Femur (tissue), 1 donor: ENCODE measurements at regions not wholly inside any gene's neighbourhood (a gene's known extent, or its start where the extent isn't known, plus 50 kb on each side); places are given as distances from the start of the nearest gene placed in this dataset.

Source experiments
- DNase-seq: peaks from one replicate; pipeline ENCODE4 v3.0.0-alpha.2; 2017

- no peak for DNase-seq
Observed at GRCh38 chr5:16013334-16014065, 166.1 kb downstream of the MARCHF11 start.

DNA sequence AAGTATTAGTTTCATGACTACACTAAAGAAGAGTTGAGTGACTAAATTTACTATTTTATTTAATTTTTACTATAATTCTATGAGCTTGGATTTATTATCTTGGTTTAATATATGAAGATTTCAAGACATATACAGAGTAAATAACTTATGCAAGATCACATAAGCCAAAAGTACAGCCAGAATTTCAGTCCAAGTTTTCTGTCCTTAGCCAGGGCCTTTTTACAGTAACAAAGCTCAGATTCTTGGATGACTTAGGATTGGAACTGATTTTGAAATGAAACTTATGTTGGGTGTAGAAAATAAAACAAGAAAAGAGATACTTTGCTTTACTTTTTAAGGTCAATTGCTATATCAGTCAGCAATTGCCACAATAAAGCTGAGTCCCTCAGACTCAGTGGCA, 170.3 kb downstream of the MARCHF11 start:
- no peak for DNase-seq

GRCh38 chr5:16007750-16008415, 171.7 kb downstream of the MARCHF11 start:
- DNase-seq, result no peak

DNA sequence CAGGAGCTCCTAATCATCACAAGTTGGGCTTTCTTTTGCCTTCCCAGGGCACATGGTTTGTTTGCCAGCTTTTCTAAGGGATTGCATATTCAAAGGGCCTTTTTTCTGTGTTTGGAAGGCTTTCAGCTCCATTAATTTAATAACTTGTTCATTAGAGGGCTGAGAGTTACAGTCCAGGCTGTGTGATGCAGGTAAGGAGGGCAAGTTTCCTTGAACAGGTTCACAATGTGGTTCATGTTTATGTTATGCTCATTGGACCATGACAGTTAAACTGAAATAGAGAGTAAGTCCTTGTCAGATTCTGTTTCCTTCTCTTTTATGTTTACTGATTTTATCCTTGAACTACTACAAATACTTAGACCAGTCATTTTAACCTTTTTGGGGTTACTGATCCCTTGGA, 174.4 kb downstream of the MARCHF11 start:
- DNase-seq, result no peak

GRCh38 chr5:16000056-16000455, 179.5 kb downstream of the MARCHF11 start:
- DNase-seq, result no peak

- peak; percentile 21 for DNase-seq
Observed at GRCh38 chr5:15995341-15996052, 184.1 kb downstream of the MARCHF11 start.

- no peak for DNase-seq
Observed at GRCh38 chr5:15993919-15994318, 185.7 kb downstream of the MARCHF11 start.

GRCh38 chr5:15993334-15993733, 186.3 kb downstream of the MARCHF11 start:
- no peak for DNase-seq

DNA sequence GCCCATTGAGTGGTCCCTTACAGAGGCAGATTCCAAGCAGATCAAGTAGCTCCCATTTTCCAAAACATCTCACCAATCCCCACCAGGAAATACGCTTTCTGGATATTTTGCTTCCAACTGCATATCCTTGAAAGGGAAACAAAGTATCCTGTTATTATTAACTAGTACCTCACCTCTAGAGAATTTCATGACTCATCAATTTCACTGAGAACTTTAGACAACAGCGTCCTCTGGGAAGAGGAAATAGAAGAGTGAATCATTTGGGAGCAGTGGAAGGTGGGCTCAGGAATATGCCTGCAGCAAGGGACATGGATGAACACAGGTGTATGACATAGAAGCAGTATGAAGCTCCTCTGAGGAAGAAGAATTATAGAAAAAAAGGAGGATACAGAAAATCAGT, 186.7 kb downstream of the MARCHF11 start:
- DNase-seq, result no peak

- DNase-seq, result no peak
Observed at GRCh38 chr5:15991586-15991985, 188.0 kb downstream of the MARCHF11 start.
